SK-MEL-5 (cell line): ENCODE measurements at regions not wholly inside any gene's neighbourhood (a gene's known extent, or its start where the extent isn't known, plus 50 kb on each side); places are given as distances from the start of the nearest gene placed in this dataset.

ENCODE experiments used
- DNase-seq: peaks from one replicate; pipeline ENCODE4 v3.0.0-alpha.2; 2016; ENCODE audit warnings: low read depth, low spot score
- in situ Hi-C: cut with HindIII; loops from 2 replicates; pipeline ENCODE4 v1.10.0; 2016; ENCODE audit warnings: low sequenced_read_pairs, high pct_unique_total_duplicates, low pct_unique_long_range_greater_than_20kb

DNA sequence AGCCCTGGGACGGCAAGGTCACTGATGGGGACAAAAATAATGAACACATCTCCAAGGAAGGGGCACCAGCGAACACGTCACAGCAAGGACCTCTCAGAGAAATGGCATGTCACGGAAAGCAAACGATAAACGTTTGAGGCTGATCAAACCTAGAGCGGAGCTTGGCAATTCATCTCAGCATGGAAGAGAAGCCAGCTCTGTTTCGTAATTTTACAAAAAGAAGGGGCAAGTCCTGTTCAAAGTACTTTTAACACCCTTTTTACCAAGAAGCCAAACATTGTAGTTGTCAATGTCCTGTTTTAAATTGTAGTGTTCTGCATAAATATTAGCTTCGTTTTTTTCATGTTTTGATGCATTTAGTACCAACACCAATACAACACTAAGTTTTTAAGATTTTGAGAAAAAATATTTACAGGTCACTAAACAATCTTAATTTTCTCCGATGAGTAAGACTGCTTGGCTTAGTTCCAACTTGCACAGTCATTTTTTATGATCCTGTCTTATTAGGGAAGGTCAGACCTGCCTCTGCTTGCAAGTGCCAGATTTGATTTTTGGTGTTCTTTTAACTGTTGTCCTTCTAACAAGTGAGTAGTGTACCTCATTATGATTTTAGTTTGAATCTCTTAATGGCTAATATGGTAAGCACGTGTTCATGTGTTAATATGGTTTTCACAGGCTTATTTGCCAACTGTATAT, 818.5 kb upstream of the SALL3 start:
- in situ Hi-C loops: no loop called here

DNA sequence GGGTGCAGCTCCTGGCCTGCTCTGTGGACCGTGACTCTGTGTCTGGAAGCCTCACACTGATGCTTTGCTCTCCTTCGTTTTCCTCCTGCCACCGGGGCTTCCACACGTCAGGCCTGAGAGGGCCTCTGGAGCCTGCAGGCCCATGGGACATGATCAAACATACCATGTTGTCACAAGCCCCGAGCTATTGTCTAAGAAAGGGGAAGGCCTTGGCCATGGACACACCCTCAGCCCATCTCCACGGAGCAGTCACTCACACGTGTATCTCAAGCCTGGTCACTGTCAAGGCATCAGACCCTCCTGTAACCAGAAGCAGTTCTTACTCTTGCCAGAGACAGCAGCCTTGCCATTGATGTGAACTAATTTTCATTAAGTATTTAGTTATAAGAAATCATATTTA, 814.1 kb upstream of the SALL3 start:
- in situ Hi-C loops: no loop called here

More for the DNA sequence above, 818.5 kb upstream of the SALL3 start:
- DNase-seq: no peak

DNA sequence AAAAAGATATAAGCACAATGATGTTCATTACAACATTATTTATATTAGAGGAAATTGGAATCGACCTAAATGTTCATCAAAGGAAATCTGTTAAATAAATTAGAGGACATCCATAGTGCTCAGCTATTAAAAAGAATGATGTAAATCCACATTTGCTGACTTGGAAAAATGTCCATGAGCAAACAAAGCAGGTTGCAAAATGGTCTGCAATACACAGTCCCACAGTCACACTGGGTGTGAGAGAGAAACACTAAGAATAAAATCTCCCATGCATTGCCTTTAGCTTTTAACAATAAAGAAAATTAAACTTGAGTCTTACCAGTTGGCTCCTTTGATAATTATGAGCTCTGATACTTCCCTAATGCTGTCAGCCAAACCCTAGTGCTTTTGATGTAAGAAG, 811.1 kb upstream of the SALL3 start:
- in situ Hi-C loops: no loop called here

More for the DNA sequence above, 814.1 kb upstream of the SALL3 start:
- no peak for DNase-seq

GRCh38 chr18:78169174-78169864, 810.3 kb upstream of the SALL3 start:
- DNase-seq: no peak
- in situ Hi-C loops: no loop called here

More for the DNA sequence above, 811.1 kb upstream of the SALL3 start:
- no peak for DNase-seq

GRCh38 chr18:78171954-78172353, 807.7 kb upstream of the SALL3 start:
- DNase-seq: no peak
- in situ Hi-C loops: no loop called here

- DNase-seq: no peak
- in situ Hi-C loops: no loop called here
Observed at GRCh38 chr18:78174737-78175136, 804.9 kb upstream of the SALL3 start.

- no peak for DNase-seq
- in situ Hi-C loops: no loop called here
Observed at GRCh38 chr18:78178812-78179211, 800.8 kb upstream of the SALL3 start.

- in situ Hi-C loops: no loop called here
- DNase-seq: no peak
Observed at GRCh38 chr18:78180741-78181140, 798.9 kb upstream of the SALL3 start.

GRCh38 chr18:78183815-78184214, 795.8 kb upstream of the SALL3 start:
- no peak for DNase-seq
- in situ Hi-C loops: no loop called here

DNA sequence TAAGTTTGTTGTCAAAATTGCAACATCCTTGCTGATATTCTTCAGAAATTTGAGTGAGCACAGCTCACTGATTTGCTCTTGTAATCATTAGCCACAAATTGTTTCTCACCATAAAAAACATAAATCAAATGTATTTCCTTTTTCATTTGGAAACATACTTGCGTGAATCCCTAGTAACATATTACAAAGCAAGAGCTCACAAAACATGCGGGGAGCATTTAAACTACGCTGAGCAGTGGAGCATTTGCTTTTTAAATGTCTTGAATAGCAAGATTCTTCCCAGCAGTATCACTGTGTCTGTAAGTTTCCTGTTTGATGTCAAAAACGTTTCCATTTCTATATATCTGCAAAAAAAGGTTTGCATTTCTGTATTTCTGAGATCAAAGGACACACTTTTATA, 788.3 kb upstream of the SALL3 start:
- DNase-seq: no peak
- in situ Hi-C loops: no loop called here

DNA sequence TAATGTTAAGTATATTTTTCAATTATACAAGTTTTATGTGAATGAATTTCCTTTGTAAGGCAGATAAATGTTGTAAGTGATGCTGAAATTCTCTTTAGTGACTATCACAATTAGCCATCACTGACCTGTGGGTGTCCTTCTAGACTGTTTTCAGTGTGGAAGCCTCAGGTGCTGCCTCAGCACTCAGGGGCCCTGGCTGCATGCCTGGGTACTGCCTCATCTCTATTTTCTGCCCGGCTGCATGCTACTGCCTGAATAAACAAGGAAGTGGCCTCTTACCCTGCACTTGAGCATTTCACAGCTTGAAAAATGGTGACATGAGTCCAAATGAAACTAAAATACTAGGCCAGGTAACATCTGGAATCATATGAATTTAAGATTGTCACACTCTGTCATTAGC, 787.6 kb upstream of the SALL3 start:
- no peak for DNase-seq
- in situ Hi-C loops: no loop called here

DNA sequence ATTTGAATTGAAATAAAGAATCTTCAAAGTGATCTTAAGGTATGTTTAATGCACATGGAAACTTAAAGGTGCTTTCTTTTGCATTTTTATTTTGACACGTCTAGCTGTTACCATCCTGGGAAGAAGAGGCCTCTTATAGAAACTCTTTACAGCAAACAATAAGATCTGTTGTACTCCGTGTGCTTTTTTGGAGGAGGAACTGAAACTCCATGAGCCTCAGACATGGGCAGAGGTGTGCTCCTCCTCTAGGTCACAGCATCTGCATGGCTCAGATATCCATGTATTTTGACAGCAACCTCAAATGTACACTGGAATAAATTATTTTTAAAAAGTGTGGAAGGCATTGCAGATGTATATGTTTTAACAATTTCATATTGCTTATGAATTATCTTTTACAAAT, 783.3 kb upstream of the SALL3 start:
- DNase-seq: no peak
- in situ Hi-C loops: no loop called here

DNA sequence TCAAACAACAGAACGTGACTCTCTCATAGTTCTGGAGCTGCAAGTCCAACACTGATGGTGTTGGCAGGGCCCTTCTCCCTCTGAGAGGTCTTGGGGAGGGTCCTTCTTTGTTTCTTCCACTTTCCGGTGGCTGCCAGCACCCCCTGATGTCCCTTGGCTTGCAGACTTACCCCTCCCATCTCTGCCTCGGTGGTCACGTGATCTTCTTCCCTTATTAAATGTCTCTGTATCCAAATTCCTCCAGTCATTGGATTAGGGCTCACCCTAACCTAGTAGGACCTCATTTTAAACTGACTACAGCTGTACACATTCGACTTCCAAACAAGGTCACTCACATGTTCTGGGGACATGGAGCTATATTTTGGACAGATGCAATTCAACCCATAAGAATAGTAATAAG, 780.6 kb upstream of the SALL3 start:
- no peak for DNase-seq
- in situ Hi-C loops: no loop called here

DNA sequence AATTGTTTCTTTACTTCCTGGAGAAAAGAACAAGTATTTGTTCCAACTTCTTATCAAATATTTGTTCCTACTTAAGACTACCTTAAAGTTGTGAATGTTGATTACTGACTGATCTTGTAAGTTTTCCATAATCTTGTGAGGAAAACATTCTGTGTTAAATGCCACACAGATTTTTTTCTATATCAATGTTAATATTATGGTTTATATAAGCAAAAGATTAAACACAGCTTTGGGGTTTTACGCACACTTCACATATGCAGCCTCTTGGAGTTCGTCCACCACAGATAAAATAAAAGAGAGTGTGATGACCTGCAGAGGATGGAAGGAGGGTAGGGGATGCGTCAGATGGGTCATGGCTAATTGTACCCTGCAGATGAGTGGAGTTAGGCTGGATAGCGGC, 780.0 kb upstream of the SALL3 start:
- no peak for DNase-seq
- in situ Hi-C loops: no loop called here

- in situ Hi-C loops: no loop called here
- no peak for DNase-seq
Observed at GRCh38 chr18:78207942-78208341, 771.7 kb upstream of the SALL3 start.

- in situ Hi-C loops: no loop called here
- DNase-seq: no peak
Observed at GRCh38 chr18:78208461-78208860, 771.2 kb upstream of the SALL3 start.

GRCh38 chr18:78213361-78213994, 766.1 kb upstream of the SALL3 start:
- DNase-seq: no peak
- in situ Hi-C loops: no loop called here

DNA sequence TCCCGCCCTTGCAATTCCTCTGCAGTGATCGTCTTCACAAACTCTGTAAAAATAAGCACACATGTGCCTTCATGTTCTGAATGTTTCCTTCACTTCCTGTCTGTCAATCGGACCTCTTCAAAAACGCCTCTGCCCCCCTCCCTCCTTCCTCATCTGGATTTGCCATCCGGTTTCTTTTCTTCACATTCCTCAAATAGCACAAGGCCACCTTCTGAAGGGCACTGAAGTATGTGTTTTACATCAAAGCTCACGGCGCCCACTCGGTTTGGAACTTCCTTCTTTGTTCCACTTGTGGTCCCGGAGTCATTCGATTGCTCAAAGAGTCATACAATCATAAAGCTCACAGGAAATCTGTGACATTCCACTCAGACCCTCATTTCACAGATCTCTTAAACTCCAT, 758.1 kb upstream of the SALL3 start:
- in situ Hi-C loops: no loop called here

DNA sequence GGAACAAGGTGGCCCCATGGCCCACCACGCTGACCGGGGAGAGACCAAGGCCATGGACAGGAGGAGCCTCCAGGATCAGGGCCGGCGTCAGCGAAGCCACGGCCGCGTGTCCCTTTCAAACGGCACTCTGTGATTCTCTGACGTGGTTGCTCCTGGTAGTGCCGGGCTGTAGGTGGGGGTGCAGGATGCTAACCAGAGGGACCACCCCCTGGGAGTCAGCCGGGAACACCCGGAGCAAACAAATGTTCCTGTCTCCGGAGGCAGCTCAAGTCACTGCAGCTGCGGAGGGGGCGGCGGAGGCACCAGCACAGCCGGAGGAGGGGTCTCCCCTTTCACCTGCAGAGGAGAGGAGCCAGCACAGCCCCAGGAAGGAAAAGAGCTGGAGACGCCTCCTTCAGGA, 750.6 kb upstream of the SALL3 start:
- in situ Hi-C loops: no loop called here
- no peak for DNase-seq

More for the DNA sequence above, 758.1 kb upstream of the SALL3 start:
- DNase-seq: no peak
